KOPT-K1 (cell line): ENCODE measurements at regions not wholly inside any gene's neighbourhood (a gene's known extent, or its start where the extent isn't known, plus 50 kb on each side); places are given as distances from the start of the nearest gene placed in this dataset.

Experiments used
- H3K27ac ChIP-seq: fragments of 200-600 bp; sonication (generic); 2 replicates; pipeline ENCODE4 v1.5.1; 2016; ENCODE audit warnings: antibody characterized with exemption, mild to moderate bottlenecking, low read depth, low read length; ENCODE audit not compliant: poor library complexity, severe bottlenecking
- H3K36me3 ChIP-seq: fragments of 200-600 bp; sonication (generic); 2 replicates; pipeline ENCODE4 v1.5.1; 2017; ENCODE audit warnings: antibody characterized with exemption, mild to moderate bottlenecking, low read length, moderate library complexity; ENCODE audit not compliant: insufficient read depth
- H3K9me3 ChIP-seq: fragments of 200-600 bp; sonication (generic); 2 replicates; pipeline ENCODE4 v1.5.1; 2017; ENCODE audit warnings: antibody characterized with exemption, low read length, mild to moderate bottlenecking; ENCODE audit not compliant: insufficient read depth, poor library complexity, severe bottlenecking

DNA sequence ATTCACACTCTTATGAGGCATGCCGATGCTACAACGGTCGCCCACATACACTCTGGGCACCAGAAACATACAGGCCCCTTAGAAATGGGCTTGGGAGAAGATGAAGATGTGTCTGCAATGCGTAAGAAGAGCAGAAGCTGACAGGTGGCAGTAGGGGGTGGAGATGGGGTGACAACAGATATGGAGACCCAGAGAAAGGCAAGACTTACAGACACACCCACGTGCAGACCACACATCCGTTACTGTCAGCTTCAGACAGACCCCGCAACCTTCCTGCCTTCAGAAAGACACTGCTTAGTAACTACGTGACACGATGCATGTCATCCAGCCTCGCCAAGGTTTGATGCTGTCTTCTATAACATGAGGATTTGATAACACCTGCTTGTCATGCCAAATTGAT is 89.5 kb downstream of the ZFP36L2 start:
- Histone ChIP-seq H3K27ac (peak overlapping the region; percentile 97), H3K9me3 (no peaks in the 10 kb centered on the region), H3K36me3 (no peaks in the 10 kb centered on the region)

GRCh38 chr2:43136011-43136799 is 90.2 kb downstream of the ZFP36L2 start:
- no peaks in the 10 kb centered on the region for H3K36me3 ChIP-seq
- H3K27ac ChIP-seq: peak overlapping the region; percentile 97

DNA sequence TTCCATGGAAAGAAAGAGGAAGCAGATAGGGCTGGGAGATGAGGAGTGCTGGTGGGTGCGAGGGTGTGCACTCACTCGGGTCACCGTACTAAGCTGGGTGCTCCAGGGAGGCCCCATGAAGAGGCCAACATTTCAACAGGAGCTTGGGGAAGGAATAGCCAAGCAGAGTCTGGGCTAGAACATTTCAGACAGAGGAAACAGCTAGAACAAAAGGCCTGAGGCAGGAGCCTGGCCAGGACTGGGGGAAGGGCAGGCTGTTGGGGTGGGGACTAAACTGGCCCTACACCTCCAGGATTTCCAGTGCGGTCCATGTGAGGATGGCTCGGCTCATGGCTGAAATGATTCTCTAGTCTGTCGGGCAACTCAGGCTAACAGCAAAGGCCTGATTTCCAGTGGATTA is 90.8 kb downstream of the ZFP36L2 start:
- peak overlapping the region; percentile 97 for H3K27ac ChIP-seq
- H3K9me3 ChIP-seq: no peaks in the 10 kb centered on the region
- no peaks in the 10 kb centered on the region for H3K36me3 ChIP-seq

More at GRCh38 chr2:43136011-43136799, 90.2 kb downstream of the ZFP36L2 start:
- no peaks in the 10 kb centered on the region for H3K9me3 ChIP-seq

DNA sequence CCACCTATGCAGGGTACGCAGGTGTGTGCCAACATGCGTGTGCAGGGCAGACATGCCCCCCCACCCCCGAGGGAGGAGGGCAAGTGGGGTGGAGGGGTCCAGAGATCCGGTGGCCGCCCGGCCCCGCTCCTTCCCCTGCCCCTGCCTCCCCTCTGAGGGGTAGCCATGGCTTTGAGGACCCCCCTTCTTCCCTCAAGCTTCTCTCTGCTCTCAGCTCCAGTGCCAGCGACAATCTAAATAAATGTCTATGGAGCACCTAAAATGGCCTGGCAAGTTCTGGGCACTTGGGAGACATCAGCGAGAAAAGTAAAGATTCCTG is 91.9 kb downstream of the ZFP36L2 start:
- H3K27ac ChIP-seq: peak overlapping the region; percentile 97
- no peaks in the 10 kb centered on the region for H3K9me3 ChIP-seq
- no peaks in the 10 kb centered on the region for H3K36me3 ChIP-seq

DNA sequence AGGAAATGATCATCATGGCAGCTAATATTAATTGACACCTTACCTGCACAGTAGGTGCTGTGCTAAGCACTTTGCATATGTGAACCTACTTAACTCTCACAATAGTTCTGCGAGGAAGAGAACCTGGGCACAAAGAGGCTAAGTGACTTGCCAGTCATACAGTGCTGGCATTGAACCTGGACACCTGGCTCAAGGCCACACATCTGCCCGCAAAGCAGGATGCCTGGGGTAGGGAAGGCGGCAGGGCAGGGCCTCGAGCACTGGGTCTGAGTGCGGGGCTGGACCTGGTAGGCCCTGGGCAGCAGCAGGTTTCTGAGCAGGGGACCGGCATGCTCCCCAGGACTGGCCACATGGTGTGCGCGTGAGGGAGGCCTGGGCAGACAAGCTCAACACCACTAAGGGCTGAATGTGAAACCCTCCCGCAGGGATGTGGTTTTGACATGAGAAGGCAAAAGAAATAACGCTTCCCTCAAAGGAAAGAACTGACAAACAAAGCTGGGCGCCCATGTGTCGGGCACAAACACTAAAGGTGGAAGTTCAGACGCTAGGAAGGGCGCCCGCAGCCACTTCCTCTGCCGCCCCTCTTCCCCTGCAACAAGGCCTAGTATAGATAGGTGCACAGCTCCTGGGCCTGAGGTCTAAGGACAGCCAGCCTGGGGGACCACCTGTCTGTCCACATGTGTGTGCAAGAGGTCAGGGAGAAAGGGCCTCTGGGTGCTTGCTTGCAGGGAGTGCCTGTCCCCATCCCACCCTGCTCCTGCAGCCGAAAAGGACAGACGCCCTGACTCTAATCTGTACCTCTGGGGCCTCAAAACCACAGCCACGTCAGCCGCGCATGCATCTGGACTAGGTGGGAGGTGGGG is 92.5 kb downstream of the ZFP36L2 start:
- H3K27ac ChIP-seq: peak overlapping the region; percentile 97
- no peaks in the 10 kb centered on the region for H3K36me3 ChIP-seq
- H3K9me3 ChIP-seq: no peaks in the 10 kb centered on the region

DNA sequence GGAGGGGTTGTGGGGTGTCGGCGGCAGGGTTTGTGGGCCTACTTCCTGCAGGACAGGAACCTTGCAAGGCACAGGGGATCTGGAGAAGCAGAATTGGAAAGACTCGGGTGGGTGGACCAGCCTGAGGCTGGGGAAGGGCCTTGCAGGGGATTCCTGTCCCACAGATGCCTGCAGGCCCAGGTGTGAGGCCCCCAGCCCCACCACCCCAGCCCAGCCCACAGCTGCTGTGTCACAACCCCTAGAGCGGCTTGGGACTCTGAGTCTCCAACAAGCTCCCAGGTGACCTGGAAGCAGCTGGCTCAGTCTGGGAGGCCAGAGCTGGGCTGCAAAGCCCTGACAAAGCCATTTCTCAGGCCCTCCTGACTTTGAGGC is 93.1 kb downstream of the ZFP36L2 start:
- Histone ChIP-seq H3K27ac (peak overlapping the region; percentile 97), H3K9me3 (no peaks in the 10 kb centered on the region), H3K36me3 (no peaks in the 10 kb centered on the region)

DNA sequence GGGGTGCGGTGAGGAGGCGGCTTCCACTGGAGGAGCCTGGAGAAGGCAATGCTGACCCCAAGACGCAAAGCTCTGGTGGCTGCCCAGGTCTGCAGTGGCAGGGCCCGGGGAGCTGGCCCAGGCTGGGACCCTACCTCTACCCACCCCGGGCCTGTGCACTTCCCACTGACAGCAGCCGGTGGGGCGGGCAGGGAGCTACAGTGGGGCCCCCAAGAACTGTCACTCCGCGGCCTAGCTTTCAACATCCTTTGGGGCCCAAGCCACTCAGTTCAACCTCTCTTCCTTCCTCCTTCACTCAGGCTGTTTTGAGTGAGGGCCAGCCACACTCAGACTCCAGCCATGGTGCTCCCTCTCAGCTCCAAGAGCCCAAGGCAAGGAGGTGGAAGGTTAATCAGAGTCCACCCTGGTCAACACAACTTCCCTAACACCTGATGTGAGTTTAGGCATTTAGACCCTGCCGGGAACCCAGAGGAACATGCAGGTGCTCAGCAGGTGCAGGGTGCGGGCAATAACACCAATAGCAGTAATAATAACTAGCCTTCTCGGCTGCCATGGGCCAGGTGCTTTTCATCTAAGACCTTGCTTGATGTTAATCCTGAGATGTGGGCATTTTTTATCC is 93.6 kb downstream of the ZFP36L2 start:
- Histone ChIP-seq H3K36me3 (no peaks in the 10 kb centered on the region), H3K9me3 (no peaks in the 10 kb centered on the region), H3K27ac (peak overlapping the region; percentile 97)

DNA sequence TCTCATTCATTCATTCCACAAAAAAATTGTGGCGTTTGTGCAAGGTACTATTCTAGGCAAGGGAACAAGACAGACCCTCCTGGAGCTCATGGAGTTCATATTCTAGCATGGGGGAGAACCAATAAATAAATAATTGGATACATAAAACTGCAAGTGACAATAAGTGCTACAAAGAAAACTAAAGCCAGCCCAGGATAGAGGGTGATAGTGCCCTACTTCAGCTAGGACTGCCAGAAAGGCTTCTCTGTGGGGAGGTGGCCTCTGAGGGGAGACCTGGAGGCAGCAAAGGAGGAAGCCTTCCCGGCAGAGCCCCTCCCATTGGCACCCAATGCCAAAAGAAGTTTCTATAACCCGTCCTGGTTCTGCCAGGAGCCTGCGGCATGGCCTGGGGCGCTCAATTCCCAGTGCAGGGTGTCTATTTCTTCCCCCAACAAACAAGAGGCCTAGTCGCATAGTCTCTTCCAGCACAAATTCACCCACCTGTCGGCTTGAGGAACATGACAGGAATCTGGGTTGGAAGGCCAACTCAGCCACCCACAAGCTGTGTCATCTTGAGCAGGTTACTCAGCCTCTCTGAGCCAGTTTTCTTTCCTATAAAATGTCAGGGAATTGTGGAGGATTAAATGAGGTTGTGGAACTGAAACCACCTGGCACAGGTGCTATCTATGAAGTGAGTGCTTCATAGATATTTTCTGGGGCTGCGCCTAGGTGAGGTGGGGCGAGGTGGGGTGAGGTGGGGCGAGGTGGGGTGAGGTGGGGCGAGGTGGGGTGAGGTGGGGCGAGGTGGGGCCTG is 94.3 kb downstream of the ZFP36L2 start:
- peak overlapping the region; percentile 97 for H3K27ac ChIP-seq
- no peaks in the 10 kb centered on the region for H3K9me3 ChIP-seq
- H3K36me3 ChIP-seq: no peaks in the 10 kb centered on the region

- H3K27ac ChIP-seq: peak overlapping the region; percentile 97
- no peaks in the 10 kb centered on the region for H3K36me3 ChIP-seq
- no peaks in the 10 kb centered on the region for H3K9me3 ChIP-seq
Measured at GRCh38 chr2:43131051-43131889, 95.1 kb downstream of the ZFP36L2 start.

DNA sequence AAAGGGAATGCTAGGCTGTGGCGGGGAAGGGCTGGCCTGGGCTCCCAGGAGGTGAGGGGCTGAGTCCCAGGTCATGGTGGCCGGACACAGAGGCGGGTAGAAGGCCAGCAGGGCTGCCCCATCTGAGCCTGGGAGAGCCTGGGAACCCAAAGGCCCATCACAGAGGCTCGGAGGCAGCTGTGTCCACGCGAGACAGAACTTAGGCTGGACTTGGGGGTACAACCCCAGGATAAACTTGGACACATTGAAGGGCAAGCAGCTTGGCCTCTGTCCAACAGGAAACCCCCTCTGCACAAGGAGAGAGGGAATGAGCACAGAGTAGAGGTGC is 95.9 kb downstream of the ZFP36L2 start:
- Histone ChIP-seq H3K9me3 (no peaks in the 10 kb centered on the region), H3K36me3 (no peaks in the 10 kb centered on the region), H3K27ac (peak overlapping the region; percentile 97)

DNA sequence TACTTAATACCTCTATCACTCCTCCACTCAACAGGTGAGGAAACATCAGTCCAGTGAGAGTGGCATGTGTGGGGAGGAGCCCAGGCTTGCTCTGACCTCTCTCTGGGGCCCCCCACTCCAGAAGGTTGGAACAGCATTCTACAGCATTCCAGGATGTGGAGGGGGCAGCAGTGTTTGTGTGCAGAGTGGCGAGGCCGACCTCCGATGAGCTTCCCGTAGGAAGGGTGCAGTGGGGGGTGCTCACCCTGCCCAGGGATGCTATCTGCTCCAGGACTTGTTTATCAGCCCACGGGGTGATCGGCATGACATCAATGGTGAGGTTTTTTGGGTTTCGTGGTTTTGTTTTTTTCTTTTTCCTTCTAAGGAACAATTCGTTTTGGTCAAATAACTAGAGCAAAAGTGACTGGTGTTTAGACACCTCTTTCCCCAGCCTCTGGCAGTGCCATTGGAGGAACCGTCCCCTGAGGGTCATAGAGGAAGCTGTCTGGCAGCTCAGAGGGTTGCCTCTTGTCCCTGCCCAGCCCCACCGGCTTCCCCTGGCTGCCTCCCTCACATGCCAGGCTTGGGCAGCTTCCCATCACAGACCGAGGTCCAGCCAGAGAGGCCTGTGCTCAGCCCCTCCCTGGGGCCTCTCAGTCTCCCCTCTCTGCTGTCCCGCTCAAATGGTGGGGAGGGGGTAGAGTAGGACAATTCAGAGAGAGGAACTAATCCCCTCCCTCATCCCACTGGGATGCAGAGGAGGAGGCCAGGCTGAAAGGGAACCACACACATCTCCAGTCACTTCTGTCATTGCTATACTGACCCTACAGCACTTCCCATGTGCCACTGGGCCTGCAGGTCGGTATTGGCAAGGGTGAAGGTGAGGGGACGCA is 96.5 kb downstream of the ZFP36L2 start:
- H3K27ac ChIP-seq: peak overlapping the region; percentile 97

GRCh38 chr2:43128559-43128955 is 97.8 kb downstream of the ZFP36L2 start:
- Histone ChIP-seq H3K36me3 (no peaks in the 10 kb centered on the region), H3K9me3 (no peaks in the 10 kb centered on the region), H3K27ac (peak overlapping the region; percentile 97)

More for the DNA sequence above, 96.5 kb downstream of the ZFP36L2 start:
- Histone ChIP-seq H3K9me3 (no peaks in the 10 kb centered on the region), H3K36me3 (no peaks in the 10 kb centered on the region)

DNA sequence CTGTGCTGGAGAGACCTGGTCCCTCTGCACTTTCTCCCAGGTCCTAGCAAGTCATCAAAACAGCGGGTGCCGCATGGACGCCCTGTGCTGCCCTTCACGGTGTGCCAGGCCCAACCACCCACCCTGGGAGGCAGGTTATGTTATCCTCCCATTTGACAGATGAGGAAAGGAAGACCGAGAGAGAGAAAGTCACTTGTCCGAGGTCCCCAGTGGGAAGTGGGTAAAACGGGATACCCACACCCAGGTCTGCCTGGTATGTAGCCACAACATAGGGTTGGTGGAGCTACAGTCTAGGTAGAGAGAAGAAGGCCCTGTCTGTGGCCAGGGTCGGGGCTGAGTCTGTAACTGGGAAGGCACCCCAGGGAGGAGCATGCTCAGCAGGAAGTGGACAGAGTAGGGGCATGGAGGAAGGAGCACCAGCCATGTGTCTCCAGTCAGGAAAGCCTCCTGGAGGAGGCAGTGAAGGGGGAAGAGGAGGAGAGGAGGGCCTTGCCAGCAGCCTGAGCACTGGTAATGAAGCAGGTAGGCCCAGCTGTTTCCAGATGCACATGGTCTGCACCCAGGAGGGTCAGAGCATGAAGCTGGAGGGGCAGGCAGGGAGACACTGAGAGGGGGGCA is 98.4 kb downstream of the ZFP36L2 start:
- H3K9me3 ChIP-seq: no peaks in the 10 kb centered on the region
- no peaks in the 10 kb centered on the region for H3K36me3 ChIP-seq
- H3K27ac ChIP-seq: peak overlapping the region; percentile 97
